Kidney (tissue), 13 donors: ENCODE measurements at regions not wholly inside any gene's neighbourhood (a gene's known extent, or its start where the extent isn't known, plus 50 kb on each side); places are given as distances from the start of the nearest gene placed in this dataset.

Source experiments
- DNase-seq, 5 donors: peaks; one replicate each; pipeline ENCODE4 v3.0.0-alpha.2; 2013 to 2020
- FAIRE-seq: peaks from 2 replicates; lab custom pipeline; 2012; peaks lifted over from hg19 to GRCh38; lab: Jason Lieb, UNC
- H3K27ac ChIP-seq, 2 donors: one replicate each; pipeline ENCODE4 v1.7.0; 2013; ENCODE audit warnings: low read depth in 2 of 2, low read length in 2 of 2, inconsistent platforms in 1 of 2
- H3K27me3 ChIP-seq: one replicate; pipeline ENCODE4 v1.7.1; 2013; ENCODE audit warnings: low read length, inconsistent platforms; ENCODE audit not compliant: control insufficient read depth, insufficient read depth
- H3K36me3 ChIP-seq, 3 donors: one replicate each; pipeline versions ENCODE4 v1.7.0 to v1.7.1; 2013; ENCODE audit warnings: low read length in 3 of 3, control low read depth in 1 of 3, inconsistent platforms in 1 of 3; ENCODE audit not compliant: insufficient read depth in 3 of 3, control insufficient read depth in 2 of 3
- H3K4me1 ChIP-seq, 3 donors: one replicate each; pipeline versions ENCODE4 v1.7.0 to v1.7.1; 2013; ENCODE audit warnings: low read length in 3 of 3, inconsistent platforms in 1 of 3, low read depth in 1 of 3; ENCODE audit not compliant: control insufficient read depth in 2 of 3, insufficient read depth in 2 of 3
- H3K4me3 ChIP-seq, 3 donors: one replicate each; pipeline versions ENCODE4 v1.7.0 to v1.8.1; 2013; ENCODE audit warnings: low read length in 3 of 3, control low read depth in 1 of 3, inconsistent platforms in 1 of 3
- H3K9ac ChIP-seq, 3 donors: one replicate each; pipeline versions ENCODE4 v1.7.0 to v1.7.1; 2013; ENCODE audit warnings: low read length in 3 of 3, control low read depth in 1 of 3, inconsistent platforms in 1 of 3
- H3K9me3 ChIP-seq, 3 donors: one replicate each; pipeline versions ENCODE4 v1.7.0 to v1.7.1; 2013; ENCODE audit warnings: low read length in 3 of 3, control low read depth in 1 of 3, inconsistent platforms in 1 of 3; ENCODE audit not compliant: control insufficient read depth in 2 of 3, insufficient read depth in 1 of 3
- intact Hi-C: fragments of 100-400 bp; cut with DNase I; formaldehyde crosslinking; loops from one replicate; pipeline ENCODE4 v1.11.1; 2022
- TF ChIP-seq, protein P1 (sequence below): IDR thresholded peaks from 3 replicates; pipeline ENCODE4 v1.5.1; 2012; ENCODE audit warnings: mild to moderate bottlenecking, moderate library complexity, borderline replicate concordance; ENCODE audit not compliant: insufficient read depth; ENCODE audit errors: extremely low read depth
- donor health status: control.
- donor health status: control.
- donor health status: control.
- donor health status: control.
- donor health status: control.
- donor health status: DM: yes; HTN: yes; CAD: no.
- donor health status: Normal renal cell carcinoma (clear cell type).

DNA sequence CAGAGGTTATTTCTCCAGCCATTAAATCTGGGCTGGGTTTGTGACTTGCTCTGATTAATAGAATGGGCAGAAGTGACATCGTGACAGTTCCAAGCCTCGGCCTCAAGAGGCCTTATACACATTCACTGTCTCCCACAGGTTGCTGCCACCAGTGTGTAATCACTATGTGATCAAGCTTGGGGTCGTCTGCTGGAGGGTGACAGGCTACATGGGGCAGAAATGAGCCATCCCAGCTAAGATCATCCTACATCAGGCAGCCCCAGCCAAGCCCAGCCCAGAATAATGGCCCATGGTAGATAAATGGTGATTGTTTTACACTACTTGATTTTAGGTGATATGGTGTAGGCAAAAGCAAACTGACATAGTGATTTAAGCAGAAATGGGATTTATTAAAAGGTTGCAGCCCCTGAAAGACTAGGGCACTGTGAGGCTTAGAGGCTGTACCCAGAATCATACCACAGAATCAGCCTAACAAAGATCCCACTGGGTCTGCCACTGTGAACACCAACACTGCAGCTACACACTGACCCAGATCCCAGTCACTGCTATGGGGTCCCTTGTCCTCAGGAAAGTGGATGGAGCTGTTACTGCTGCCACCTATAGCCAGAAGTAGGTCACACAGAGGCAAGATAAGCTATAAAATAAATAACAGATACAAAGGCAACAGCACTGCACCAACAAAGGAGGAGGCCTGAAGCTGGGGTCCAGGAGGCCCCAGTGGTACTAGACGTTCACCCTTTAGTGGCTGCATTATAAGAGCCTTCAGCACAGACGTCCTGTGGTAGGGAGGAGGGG is 159.6 kb upstream of the RBPJ start:
- Histone ChIP-seq H3K4me1 (no peaks in the 10 kb centered on the region), H3K9ac (no peak overlapping the region), H3K4me3 (no peak overlapping the region), H3K27ac (no peak overlapping the region), H3K27me3 (no peaks in the 10 kb centered on the region), H3K9me3 (no peaks in the 10 kb centered on the region), H3K36me3 (no peaks in the 10 kb centered on the region)
- intact Hi-C loops = no loop called here
- peak in 2 of 5 donors; percentile 17 to 34 for DNase-seq
- TF ChIP-seq, protein P1, sequence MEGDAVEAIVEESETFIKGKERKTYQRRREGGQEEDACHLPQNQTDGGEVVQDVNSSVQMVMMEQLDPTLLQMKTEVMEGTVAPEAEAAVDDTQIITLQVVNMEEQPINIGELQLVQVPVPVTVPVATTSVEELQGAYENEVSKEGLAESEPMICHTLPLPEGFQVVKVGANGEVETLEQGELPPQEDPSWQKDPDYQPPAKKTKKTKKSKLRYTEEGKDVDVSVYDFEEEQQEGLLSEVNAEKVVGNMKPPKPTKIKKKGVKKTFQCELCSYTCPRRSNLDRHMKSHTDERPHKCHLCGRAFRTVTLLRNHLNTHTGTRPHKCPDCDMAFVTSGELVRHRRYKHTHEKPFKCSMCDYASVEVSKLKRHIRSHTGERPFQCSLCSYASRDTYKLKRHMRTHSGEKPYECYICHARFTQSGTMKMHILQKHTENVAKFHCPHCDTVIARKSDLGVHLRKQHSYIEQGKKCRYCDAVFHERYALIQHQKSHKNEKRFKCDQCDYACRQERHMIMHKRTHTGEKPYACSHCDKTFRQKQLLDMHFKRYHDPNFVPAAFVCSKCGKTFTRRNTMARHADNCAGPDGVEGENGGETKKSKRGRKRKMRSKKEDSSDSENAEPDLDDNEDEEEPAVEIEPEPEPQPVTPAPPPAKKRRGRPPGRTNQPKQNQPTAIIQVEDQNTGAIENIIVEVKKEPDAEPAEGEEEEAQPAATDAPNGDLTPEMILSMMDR = no peak
- FAIRE-seq = no peak

DNA sequence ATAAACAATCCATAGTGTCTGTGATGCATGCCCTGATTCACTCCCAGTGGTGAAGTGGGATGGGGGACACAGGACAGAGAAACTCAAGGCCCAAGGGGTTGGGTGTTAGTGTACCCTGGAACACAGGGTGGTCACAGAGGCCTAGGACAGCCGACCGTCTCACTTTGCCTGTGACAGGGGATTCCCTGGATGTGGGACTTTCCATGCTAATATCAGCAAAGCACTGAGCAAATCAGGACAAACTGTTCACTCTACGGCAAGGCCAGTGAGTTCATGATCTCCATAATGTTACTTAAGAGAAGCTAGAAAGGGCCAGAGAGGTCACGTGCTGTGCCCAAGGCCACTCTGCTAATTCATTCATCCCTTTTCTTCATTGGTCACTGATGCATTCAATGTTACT is 158.7 kb upstream of the RBPJ start:
- H3K9me3 ChIP-seq = no peaks in the 10 kb centered on the region
- intact Hi-C loops = no loop called here
- TF ChIP-seq, protein P1 = no peak
- DNase-seq (no peak), FAIRE-seq (no peak)
- H3K4me1 ChIP-seq = no peaks in the 10 kb centered on the region
- no peak overlapping the region for H3K4me3 ChIP-seq
- H3K27me3 ChIP-seq = no peaks in the 10 kb centered on the region
- no peak overlapping the region for H3K27ac ChIP-seq
- H3K36me3 ChIP-seq = no peaks in the 10 kb centered on the region
- H3K9ac ChIP-seq = no peak overlapping the region

DNA sequence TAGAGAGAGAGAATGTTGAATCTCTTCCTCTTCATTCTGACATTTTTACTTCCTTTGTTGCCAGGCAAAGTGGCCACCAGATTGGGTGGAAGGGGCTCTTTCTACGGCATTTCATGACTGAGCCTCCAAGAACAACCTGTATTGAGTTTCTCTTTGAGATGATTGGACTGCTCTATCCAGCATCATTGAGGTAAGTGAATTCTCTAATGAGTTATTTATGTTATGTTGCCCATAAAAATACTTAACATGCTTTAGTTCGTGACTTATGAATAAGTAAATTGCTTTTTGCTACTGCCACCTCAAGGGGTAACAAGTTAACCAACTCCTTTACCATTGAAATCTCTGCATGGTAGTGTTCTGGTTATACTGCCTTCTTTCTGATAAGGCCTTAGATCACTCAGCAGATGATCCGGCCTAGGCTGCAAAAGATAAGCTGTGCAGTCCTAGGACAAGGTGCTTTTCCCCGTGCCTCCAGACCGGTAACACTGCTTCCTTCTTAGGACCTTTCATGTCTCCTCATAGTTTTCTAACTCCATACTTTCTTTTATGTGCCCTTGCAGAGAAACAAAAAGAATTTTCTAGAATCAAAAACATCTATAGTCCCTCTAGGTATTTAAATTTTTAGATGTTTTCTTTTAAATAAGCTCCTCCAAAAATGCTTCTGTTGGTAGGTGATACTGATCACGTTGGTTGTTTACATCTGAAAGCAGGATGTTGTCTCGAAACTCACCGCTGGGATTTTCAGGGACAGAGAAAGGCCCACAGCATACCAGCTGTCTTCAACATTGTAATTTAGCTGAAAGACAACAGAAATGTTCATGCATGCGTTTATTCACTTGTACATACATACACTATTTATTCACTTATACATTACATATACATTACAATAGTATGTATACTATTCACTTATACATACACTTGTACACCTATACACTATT is 157.1 kb upstream of the RBPJ start:
- Histone ChIP-seq H3K9me3 (no peaks in the 10 kb centered on the region), H3K36me3 (no peaks in the 10 kb centered on the region), H3K27me3 (no peaks in the 10 kb centered on the region), H3K4me3 (no peak overlapping the region), H3K9ac (no peak overlapping the region), H3K27ac (no peak overlapping the region), H3K4me1 (no peaks in the 10 kb centered on the region)
- FAIRE-seq (no peak), DNase-seq (no peak)
- intact Hi-C loops = no loop called here
- TF ChIP-seq, protein P1 = no peak
